Ishikawa (cell line): ENCODE measurements at regions not wholly inside any gene's neighbourhood (a gene's known extent, or its start where the extent isn't known, plus 50 kb on each side); places are given as distances from the start of the nearest gene placed in this dataset.

Experiments
- CEBPB ChIP-seq: IDR thresholded peaks from 2 replicates; pipeline ENCODE4 v1.6.1; 2012
- CREB1 ChIP-seq: IDR thresholded peaks from 2 replicates; pipeline ENCODE4 v1.6.1; 2012; ENCODE audit warnings: low read depth
- EGR1 ChIP-seq: IDR thresholded peaks from 2 replicates; pipeline ENCODE4 v1.6.1; 2012
- EP300 ChIP-seq: IDR thresholded peaks from 2 replicates; pipeline ENCODE4 v1.6.1; 2012; ENCODE audit warnings: borderline replicate concordance
- FOXM1 ChIP-seq: IDR thresholded peaks from 2 replicates; pipeline ENCODE4 v1.6.1; 2012; ENCODE audit warnings: low read depth, borderline replicate concordance
- NFIC ChIP-seq: IDR thresholded peaks from 2 replicates; pipeline ENCODE4 v1.6.1; 2012
- RAD21 ChIP-seq: IDR thresholded peaks from 2 replicates; pipeline ENCODE4 v1.6.1; 2012; ENCODE audit warnings: low read depth
- TAF1 ChIP-seq: IDR thresholded peaks from 2 replicates; pipeline ENCODE4 v1.6.1; 2012; ENCODE audit warnings: low read depth, mild to moderate bottlenecking
- TCF12 ChIP-seq: IDR thresholded peaks from 2 replicates; pipeline ENCODE4 v1.6.1; 2012; ENCODE audit warnings: low read depth
- TEAD4 ChIP-seq: IDR thresholded peaks from 2 replicates; pipeline ENCODE4 v1.6.1; 2012
- YY1 ChIP-seq: IDR thresholded peaks from 2 replicates; pipeline ENCODE4 v1.6.1; 2012; ENCODE audit warnings: low read depth
- ZBTB7A ChIP-seq: IDR thresholded peaks from 2 replicates; pipeline ENCODE4 v1.6.1; 2012; ENCODE audit warnings: low read depth
- TF ChIP-seq, protein P1 (sequence below): IDR thresholded peaks from 2 replicates; pipeline ENCODE4 v1.6.1; 2012; ENCODE audit warnings: low read depth, mild to moderate bottlenecking
- TF ChIP-seq, protein P2 (sequence below): IDR thresholded peaks from 2 replicates; pipeline ENCODE4 v1.6.1; 2012
- TF ChIP-seq, protein P3 (sequence below): IDR thresholded peaks from 2 replicates; pipeline ENCODE4 v1.6.1; 2012

DNA sequence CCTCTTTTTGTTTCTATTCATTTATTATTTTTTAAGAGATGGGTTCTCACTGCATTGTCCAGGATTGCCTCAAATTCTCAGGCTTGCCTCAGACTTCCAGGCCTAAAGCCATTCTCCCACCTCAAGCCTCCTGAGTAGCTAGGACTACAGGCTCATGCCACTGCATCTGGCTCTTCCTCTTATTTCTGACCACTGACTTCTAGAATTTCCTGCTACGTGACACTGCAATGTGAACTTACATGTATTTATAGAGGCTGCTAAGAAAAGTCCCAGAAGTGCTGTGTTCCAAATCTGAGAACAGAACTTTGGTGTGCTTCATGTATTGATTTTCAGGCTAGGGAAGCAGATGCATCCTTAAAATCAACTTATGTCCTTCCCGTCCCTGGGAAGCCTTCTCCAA lies 407.4 kb downstream of the RSL24D1 start:
- no peak for TF ChIP-seq FOXM1
- no peak for TF ChIP-seq YY1
- no peak for TF ChIP-seq CREB1
- no peak for TF ChIP-seq CEBPB
- TF ChIP-seq, protein P1, sequence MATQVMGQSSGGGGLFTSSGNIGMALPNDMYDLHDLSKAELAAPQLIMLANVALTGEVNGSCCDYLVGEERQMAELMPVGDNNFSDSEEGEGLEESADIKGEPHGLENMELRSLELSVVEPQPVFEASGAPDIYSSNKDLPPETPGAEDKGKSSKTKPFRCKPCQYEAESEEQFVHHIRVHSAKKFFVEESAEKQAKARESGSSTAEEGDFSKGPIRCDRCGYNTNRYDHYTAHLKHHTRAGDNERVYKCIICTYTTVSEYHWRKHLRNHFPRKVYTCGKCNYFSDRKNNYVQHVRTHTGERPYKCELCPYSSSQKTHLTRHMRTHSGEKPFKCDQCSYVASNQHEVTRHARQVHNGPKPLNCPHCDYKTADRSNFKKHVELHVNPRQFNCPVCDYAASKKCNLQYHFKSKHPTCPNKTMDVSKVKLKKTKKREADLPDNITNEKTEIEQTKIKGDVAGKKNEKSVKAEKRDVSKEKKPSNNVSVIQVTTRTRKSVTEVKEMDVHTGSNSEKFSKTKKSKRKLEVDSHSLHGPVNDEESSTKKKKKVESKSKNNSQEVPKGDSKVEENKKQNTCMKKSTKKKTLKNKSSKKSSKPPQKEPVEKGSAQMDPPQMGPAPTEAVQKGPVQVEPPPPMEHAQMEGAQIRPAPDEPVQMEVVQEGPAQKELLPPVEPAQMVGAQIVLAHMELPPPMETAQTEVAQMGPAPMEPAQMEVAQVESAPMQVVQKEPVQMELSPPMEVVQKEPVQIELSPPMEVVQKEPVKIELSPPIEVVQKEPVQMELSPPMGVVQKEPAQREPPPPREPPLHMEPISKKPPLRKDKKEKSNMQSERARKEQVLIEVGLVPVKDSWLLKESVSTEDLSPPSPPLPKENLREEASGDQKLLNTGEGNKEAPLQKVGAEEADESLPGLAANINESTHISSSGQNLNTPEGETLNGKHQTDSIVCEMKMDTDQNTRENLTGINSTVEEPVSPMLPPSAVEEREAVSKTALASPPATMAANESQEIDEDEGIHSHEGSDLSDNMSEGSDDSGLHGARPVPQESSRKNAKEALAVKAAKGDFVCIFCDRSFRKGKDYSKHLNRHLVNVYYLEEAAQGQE = no peak
- TF ChIP-seq EP300 = no peak
- no peak for TF ChIP-seq ZBTB7A
- TF ChIP-seq, protein P2, sequence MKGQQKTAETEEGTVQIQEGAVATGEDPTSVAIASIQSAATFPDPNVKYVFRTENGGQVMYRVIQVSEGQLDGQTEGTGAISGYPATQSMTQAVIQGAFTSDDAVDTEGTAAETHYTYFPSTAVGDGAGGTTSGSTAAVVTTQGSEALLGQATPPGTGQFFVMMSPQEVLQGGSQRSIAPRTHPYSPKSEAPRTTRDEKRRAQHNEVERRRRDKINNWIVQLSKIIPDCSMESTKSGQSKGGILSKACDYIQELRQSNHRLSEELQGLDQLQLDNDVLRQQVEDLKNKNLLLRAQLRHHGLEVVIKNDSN = no peak
- TF ChIP-seq, protein P3, sequence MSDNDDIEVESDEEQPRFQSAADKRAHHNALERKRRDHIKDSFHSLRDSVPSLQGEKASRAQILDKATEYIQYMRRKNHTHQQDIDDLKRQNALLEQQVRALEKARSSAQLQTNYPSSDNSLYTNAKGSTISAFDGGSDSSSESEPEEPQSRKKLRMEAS = no peak
- TF ChIP-seq EGR1 = no peak
- TF ChIP-seq TEAD4 = no peak
- no peak for TF ChIP-seq TCF12
- no peak for TF ChIP-seq TAF1
- TF ChIP-seq NFIC = no peak
- TF ChIP-seq RAD21 = no peak

DNA sequence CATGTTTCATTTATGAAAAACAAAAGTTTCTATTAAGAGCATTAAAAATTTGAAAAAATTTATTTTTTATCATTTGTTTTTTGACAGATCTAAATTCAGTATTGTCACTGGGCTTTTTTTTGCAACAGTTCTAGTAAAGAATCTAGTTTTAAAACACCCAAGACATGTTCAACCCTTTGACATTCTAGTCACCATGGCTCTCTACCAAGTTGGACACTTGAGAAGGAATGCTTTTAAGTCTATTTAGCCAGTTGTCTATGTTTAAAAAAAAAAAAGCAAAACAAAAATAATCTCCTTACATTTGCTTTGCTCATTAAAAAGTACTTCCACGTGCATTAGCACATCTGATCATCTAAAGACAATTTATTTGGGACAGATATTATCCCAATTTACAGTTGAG lies 417.5 kb downstream of the RSL24D1 start:
- no peak for TF ChIP-seq ZBTB7A
- TF ChIP-seq RAD21 = no peak
- no peak for TF ChIP-seq CREB1
- no peak for TF ChIP-seq EP300
- TF ChIP-seq EGR1 = no peak
- TF ChIP-seq CEBPB = no peak
- no peak for TF ChIP-seq FOXM1
- TF ChIP-seq TAF1 = no peak
- TF ChIP-seq TEAD4 = no peak
- TF ChIP-seq, protein P2 = no peak
- no peak for TF ChIP-seq YY1
- TF ChIP-seq, protein P1 = no peak

DNA sequence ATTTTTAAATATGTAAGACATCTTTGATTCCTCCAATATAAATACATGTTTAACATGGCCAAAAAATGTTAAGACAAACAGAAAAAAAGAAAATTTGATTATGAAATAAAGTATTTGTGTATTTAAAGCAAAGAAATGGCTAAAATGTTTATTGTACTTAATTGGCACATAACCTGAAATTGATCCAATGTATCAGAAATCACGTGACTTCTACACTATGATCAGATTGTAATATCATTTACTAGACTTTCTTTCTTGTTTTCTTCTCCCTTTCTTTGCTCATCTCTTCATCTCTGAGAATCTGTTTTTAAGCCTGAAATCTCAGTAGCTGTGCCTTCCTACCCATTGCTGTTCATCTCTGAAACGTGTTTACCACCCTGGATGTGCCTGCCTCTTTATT lies 420.3 kb downstream of the RSL24D1 start:
- TF ChIP-seq, protein P2 = no peak
- TF ChIP-seq CREB1 (no peak), TEAD4 (no peak), EP300 (no peak), TAF1 (no peak), EGR1 (no peak), FOXM1 (no peak), RAD21 (no peak), TCF12 (no peak)

DNA sequence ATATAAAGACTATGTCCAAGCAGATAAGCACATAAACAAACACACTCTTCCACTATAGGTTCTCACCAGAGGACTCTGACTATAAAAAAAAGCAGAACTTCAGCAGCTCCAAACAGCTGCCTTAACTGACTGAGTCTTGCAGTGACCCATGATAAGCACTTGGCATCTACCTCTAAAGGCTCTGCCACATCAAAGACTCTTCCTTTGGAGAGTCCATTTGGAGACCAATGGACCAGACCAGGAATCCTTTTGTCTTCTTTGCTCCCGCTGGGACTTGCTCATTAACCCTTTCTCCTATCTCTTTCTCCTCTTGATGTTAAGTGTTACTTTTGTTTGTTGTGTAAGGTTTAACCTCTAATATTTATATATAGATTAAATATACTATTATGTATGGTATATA lies 424.1 kb downstream of the RSL24D1 start:
- no peak for TF ChIP-seq NFIC
- TF ChIP-seq, protein P2 = no peak
- no peak for TF ChIP-seq TEAD4

DNA sequence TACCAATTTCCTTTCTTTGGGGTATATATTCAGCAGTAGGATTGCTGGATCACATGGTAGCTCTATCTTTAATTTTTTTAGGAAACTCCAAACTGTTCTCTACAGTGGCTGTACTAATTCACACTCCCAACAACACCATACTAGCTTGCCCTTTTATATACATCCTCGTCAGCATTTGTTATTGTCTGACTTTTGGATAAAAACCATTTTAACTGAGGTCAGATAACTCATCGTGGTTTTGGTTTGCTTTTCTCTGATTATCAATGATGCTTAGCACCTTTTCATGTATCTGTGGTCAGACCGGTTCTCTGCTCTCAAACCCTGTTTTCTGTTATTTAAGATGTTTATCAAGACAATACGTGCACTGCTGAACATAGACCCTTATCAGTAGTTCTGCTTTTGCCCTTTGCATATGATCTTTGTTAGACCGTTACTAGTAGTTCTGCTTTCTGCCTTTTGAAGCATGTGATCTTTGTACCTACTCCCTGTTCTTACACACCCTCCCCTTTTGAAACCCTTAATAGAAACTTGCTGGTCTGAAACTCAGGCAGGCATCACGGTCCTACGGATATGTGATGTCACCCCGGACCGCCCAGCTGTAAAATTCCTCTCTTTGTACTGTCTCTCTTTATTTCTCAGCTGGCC lies 474.3 kb downstream of the RSL24D1 start:
- TF ChIP-seq EP300 (no peak), EGR1 (no peak), TEAD4 (no peak), RAD21 (no peak), ZBTB7A (no peak), FOXM1 (no peak), YY1 (no peak), NFIC (no peak), CREB1 (no peak), TCF12 (no peak), TAF1 (no peak), CEBPB (no peak)
- TF ChIP-seq, protein P1 = no peak
- TF ChIP-seq, protein P3 = no peak
- TF ChIP-seq, protein P2 = no peak
